H9 (cell line): ENCODE measurements at regions not wholly inside any gene's neighbourhood (a gene's known extent, or its start where the extent isn't known, plus 50 kb on each side); places are given as distances from the start of the nearest gene placed in this dataset.

ENCODE experiments used
- DNase-seq: peaks from one replicate; pipeline ENCODE4 v3.0.0-alpha.2; 2017
- H2AFZ ChIP-seq: one replicate; pipeline ENCODE4 v1.6.1; 2013; ENCODE audit warnings: mild to moderate bottlenecking, low read length, control low read depth, moderate library complexity
- H2AK5ac ChIP-seq: 2 replicates; pipeline ENCODE4 v1.6.1; 2013; ENCODE audit warnings: low read length, control low read depth, mixed read lengths; ENCODE audit not compliant: insufficient read length
- H2BK120ac ChIP-seq: one replicate; pipeline ENCODE4 v1.6.1; 2013; ENCODE audit warnings: low read depth, mild to moderate bottlenecking, low read length, control low read depth, inconsistent platforms; ENCODE audit not compliant: poor library complexity, severe bottlenecking
- H2BK12ac ChIP-seq: 2 replicates; pipeline ENCODE4 v1.6.1; 2013; ENCODE audit warnings: low read length, control low read depth, mixed read lengths, low read depth; ENCODE audit not compliant: insufficient read length
- H2BK15ac ChIP-seq: 2 replicates; pipeline ENCODE4 v1.6.1; 2013; ENCODE audit warnings: low read depth, low read length, control low read depth
- H2BK20ac ChIP-seq: one replicate; pipeline ENCODE4 v1.6.1; 2013; ENCODE audit warnings: low read depth, mild to moderate bottlenecking, low read length, control low read depth, inconsistent platforms; ENCODE audit not compliant: poor library complexity, severe bottlenecking
- H2BK5ac ChIP-seq: 2 replicates; pipeline ENCODE4 v1.6.1; 2013; ENCODE audit warnings: low read length, control low read depth, mixed read lengths; ENCODE audit not compliant: insufficient read length
- H3K14ac ChIP-seq: 2 replicates; pipeline ENCODE4 v1.6.1; 2013; ENCODE audit warnings: low read length, control low read depth; ENCODE audit not compliant: insufficient read depth
- H3K18ac ChIP-seq: 2 replicates; pipeline ENCODE4 v1.6.1; 2013; ENCODE audit warnings: low read depth, mild to moderate bottlenecking, mixed read lengths, low read length, control low read depth; ENCODE audit not compliant: insufficient read length
- H3K23ac ChIP-seq: 2 replicates; pipeline ENCODE4 v1.6.1; 2013; ENCODE audit warnings: low read length, control low read depth, mixed read lengths, low read depth; ENCODE audit not compliant: insufficient read length
- H3K23me2 ChIP-seq: 2 replicates; pipeline ENCODE4 v1.6.1; 2013; ENCODE audit warnings: low read depth, mild to moderate bottlenecking, mixed read lengths, low read length, control low read depth; ENCODE audit not compliant: insufficient read length, poor library complexity, severe bottlenecking
- H3K27ac ChIP-seq: 2 replicates; pipeline ENCODE4 v1.5.1; 2013; ENCODE audit warnings: low read length, control low read depth, mixed read lengths, low read depth; ENCODE audit not compliant: insufficient read length
- H3K27me3 ChIP-seq: 2 replicates; pipeline ENCODE4 v1.6.1; 2013; ENCODE audit warnings: low read length, control low read depth, inconsistent platforms; ENCODE audit not compliant: insufficient read depth
- H3K4ac ChIP-seq: 2 replicates; pipeline ENCODE4 v1.6.1; 2013; ENCODE audit warnings: low read depth, mild to moderate bottlenecking, control low read depth, inconsistent platforms, low read length, moderate library complexity
- H3K4me1 ChIP-seq: 2 replicates; pipeline ENCODE4 v1.6.1; 2013; ENCODE audit warnings: low read length, control low read depth, inconsistent platforms; ENCODE audit not compliant: insufficient read depth
- H3K4me2 ChIP-seq: 2 replicates; pipeline ENCODE4 v1.6.1; 2013; ENCODE audit warnings: low read length, control low read depth, mixed read lengths; ENCODE audit not compliant: insufficient read length, insufficient read depth
- H3K56ac ChIP-seq: 2 replicates; pipeline ENCODE4 v1.6.1; 2013; ENCODE audit warnings: low read depth, mild to moderate bottlenecking, mixed read lengths, low read length, control low read depth; ENCODE audit not compliant: insufficient read length
- H3K79me1 ChIP-seq: 2 replicates; pipeline ENCODE4 v1.6.1; 2013; ENCODE audit warnings: low read depth, mild to moderate bottlenecking, moderate library complexity, low read length, control low read depth, inconsistent platforms; ENCODE audit not compliant: insufficient read depth, poor library complexity, severe bottlenecking
- H3K79me2 ChIP-seq: 2 replicates; pipeline ENCODE4 v1.6.1; 2013; ENCODE audit warnings: low read length, control low read depth, inconsistent platforms; ENCODE audit not compliant: insufficient read depth
- H3K9ac ChIP-seq: 2 replicates; pipeline ENCODE4 v1.6.1; 2013; ENCODE audit warnings: low read length, control low read depth, mixed read lengths; ENCODE audit not compliant: insufficient read length; ENCODE audit errors: extremely low read depth
- H3K9me3 ChIP-seq: one replicate; pipeline ENCODE4 v1.6.1; 2013; ENCODE audit warnings: low read depth, low read length, inconsistent platforms; ENCODE audit not compliant: control insufficient read depth
- H3T11ph ChIP-seq: one replicate; pipeline ENCODE4 v1.6.1; 2013; ENCODE audit warnings: mild to moderate bottlenecking, low read length, control low read depth, inconsistent platforms
- H4K20me1 ChIP-seq: one replicate; pipeline ENCODE4 v1.6.1; 2013; ENCODE audit not compliant: control insufficient read depth, insufficient read length, insufficient read depth
- H4K5ac ChIP-seq: 2 replicates; pipeline ENCODE4 v1.6.1; 2013; ENCODE audit warnings: low read depth, mild to moderate bottlenecking, mixed read lengths, low read length, control low read depth; ENCODE audit not compliant: insufficient read length
- H4K8ac ChIP-seq: replicated peaks from 2 replicates; pipeline ENCODE4 v1.6.1; 2013; ENCODE audit warnings: low read length, control low read depth, mixed read lengths, low read depth; ENCODE audit not compliant: insufficient read length
- H4K91ac ChIP-seq: 2 replicates; pipeline ENCODE4 v1.6.1; 2013; ENCODE audit warnings: low read depth, mild to moderate bottlenecking, moderate library complexity, mixed read lengths, low read length, control low read depth; ENCODE audit not compliant: insufficient read length
- H3K27ac Mint-ChIP-seq, 3 experiments: 2 replicates in 2 of 3; 3 replicates in 1 of 3; pipeline ENCODE4 v1.8.0; 2020 to 2021; ENCODE audit warnings: mixed read lengths in 3 of 3, mild to moderate bottlenecking in 1 of 3, moderate library complexity in 1 of 3
- H3K27me3 Mint-ChIP-seq: 2 replicates; pipeline ENCODE4 v1.8.0; 2021; ENCODE audit warnings: low read depth, mild to moderate bottlenecking, moderate library complexity, mixed read lengths
- H3K36me3 Mint-ChIP-seq, 3 experiments: 2 replicates in 2 of 3; 3 replicates in 1 of 3; pipeline ENCODE4 v1.8.0; 2020 to 2021; ENCODE audit warnings: low read depth in 3 of 3, mixed read lengths in 3 of 3; ENCODE audit not compliant: insufficient read depth in 1 of 3
- H3K4me1 Mint-ChIP-seq, 2 experiments: 2 replicates each; pipeline ENCODE4 v1.8.0; 2020; ENCODE audit warnings: mixed read lengths in 2 of 2
- H3K4me3 Mint-ChIP-seq, 2 experiments: 2 replicates in 1 of 2; 3 replicates in 1 of 2; pipeline ENCODE4 v1.8.0; 2020 to 2021; ENCODE audit warnings: mild to moderate bottlenecking in 2 of 2, mixed read lengths in 2 of 2, moderate library complexity in 1 of 2
- H3K9me3 Mint-ChIP-seq, 2 experiments: 2 replicates in 1 of 2; 3 replicates in 1 of 2; pipeline ENCODE4 v1.8.0; 2020; ENCODE audit warnings: mild to moderate bottlenecking in 2 of 2, mixed read lengths in 2 of 2, moderate library complexity in 1 of 2
- WGBS: extraction: QIAGEN DNeasy Blood & Tissue Kit; methylation state at CpG from one replicate; pipeline ENCODE4 v1.1.7; 2013; ENCODE audit warnings: missing lambda C conversion rate, low lambda C conversion rate, mixed read lengths; ENCODE audit not compliant: insufficient read length; ENCODE audit errors: extremely low coverage; 5-methylcytosine and 5-hydroxymethylcytosine counted together
- TF ChIP-seq, protein P1 (sequence below): fragments of 200-600 bp; sonication (generic); conservative IDR thresholded peaks from 3 replicates; pipeline ENCODE4 v1.8.0; 2021; ENCODE audit warnings: antibody characterized with exemption, mild to moderate bottlenecking

DNA sequence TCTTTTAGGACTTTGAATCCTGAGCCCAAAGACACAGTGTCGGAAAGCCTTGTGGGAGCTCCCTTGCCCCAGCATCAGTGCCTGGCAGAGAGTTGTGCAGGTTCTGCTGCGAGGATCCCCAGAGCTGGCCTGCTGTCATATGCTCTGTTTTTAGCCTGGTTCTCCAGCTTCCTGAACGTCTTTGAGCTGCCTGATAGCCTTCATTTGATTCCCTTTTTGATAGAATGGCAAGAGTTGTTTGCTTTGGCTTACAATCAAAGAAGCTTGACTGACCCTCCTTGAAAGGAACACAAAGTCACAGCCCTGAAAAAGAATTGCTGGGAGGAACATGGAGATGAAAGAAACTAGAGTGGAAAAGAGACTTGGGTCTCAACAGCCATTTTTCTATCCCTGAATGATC lies 95.4 kb downstream of the C1QL2 start:
- no peak overlapping the region for H3K18ac ChIP-seq
- Mint-ChIP-seq H3K4me3 (no peak overlapping the region), H3K9me3 (no peaks in the 10 kb centered on the region; a peak in 2 of 5 replicates), H3K27ac (no peak overlapping the region), H3K36me3 (no peaks in the 10 kb centered on the region), H3K27me3 (peaks cover 5% of the 10 kb centered on the region; the same call in 1 of the 2 replicates), H3K4me1 (peaks cover 6 to 11% of the 10 kb centered on the region in 2 experiments; a peak in 3 of 4 replicates)
- H2BK15ac ChIP-seq, result no peak overlapping the region
- H3T11ph ChIP-seq, result no peak overlapping the region
- no peak overlapping the region for H3K23ac ChIP-seq
- no peak for DNase-seq
- H2BK5ac ChIP-seq, result no peak overlapping the region
- WGBS, result no CpG with 5 or more reads among the region's 3 CpGs
- H4K20me1 ChIP-seq, result no peaks in the 10 kb centered on the region
- no peak overlapping the region for H3K56ac ChIP-seq
- H2AFZ ChIP-seq, result no peak overlapping the region
- no peaks in the 10 kb centered on the region for H3K79me1 ChIP-seq
- H3K23me2 ChIP-seq, result no peaks in the 10 kb centered on the region
- no peak overlapping the region for H2BK12ac ChIP-seq
- no peak overlapping the region for H3K14ac ChIP-seq
- H4K5ac ChIP-seq, result no peak overlapping the region
- no peak overlapping the region for H2BK20ac ChIP-seq
- H3K9me3 ChIP-seq, result no peaks in the 10 kb centered on the region
- H3K9ac ChIP-seq, result no peak overlapping the region
- H3K27me3 ChIP-seq, result no peaks in the 10 kb centered on the region
- H4K91ac ChIP-seq, result no peak overlapping the region
- no peaks in the 10 kb centered on the region for H3K4me1 ChIP-seq
- no peak overlapping the region for H3K4ac ChIP-seq
- H2BK120ac ChIP-seq, result no peak overlapping the region
- no peak overlapping the region for H3K27ac ChIP-seq
- H2AK5ac ChIP-seq, result no peak overlapping the region
- no peaks in the 10 kb centered on the region for H3K79me2 ChIP-seq
- TF ChIP-seq, protein P1, sequence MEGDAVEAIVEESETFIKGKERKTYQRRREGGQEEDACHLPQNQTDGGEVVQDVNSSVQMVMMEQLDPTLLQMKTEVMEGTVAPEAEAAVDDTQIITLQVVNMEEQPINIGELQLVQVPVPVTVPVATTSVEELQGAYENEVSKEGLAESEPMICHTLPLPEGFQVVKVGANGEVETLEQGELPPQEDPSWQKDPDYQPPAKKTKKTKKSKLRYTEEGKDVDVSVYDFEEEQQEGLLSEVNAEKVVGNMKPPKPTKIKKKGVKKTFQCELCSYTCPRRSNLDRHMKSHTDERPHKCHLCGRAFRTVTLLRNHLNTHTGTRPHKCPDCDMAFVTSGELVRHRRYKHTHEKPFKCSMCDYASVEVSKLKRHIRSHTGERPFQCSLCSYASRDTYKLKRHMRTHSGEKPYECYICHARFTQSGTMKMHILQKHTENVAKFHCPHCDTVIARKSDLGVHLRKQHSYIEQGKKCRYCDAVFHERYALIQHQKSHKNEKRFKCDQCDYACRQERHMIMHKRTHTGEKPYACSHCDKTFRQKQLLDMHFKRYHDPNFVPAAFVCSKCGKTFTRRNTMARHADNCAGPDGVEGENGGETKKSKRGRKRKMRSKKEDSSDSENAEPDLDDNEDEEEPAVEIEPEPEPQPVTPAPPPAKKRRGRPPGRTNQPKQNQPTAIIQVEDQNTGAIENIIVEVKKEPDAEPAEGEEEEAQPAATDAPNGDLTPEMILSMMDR, result no peak
- H3K4me2 ChIP-seq, result no peak overlapping the region
- H4K8ac ChIP-seq, result no peak overlapping the region
